ENCODE measurements at regions not wholly inside any gene's neighbourhood (a gene's known extent, or its start where the extent isn't known, plus 50 kb on each side); places are given as distances from the start of the nearest gene placed in this dataset.

- Histone ChIP-seq H3K27me3 (ENCODE audit: control insufficient read depth, insufficient read depth, low read length) (no peaks in the 10 kb centered on the region), H4K20me1 (ENCODE audit: control insufficient read depth, extremely low read depth, insufficient read depth, low read length) (no peaks in the 10 kb centered on the region), H2AFZ (ENCODE audit: low read length) (no peak overlapping the region), H3K36me3 (ENCODE audit: control insufficient read depth, insufficient read depth, low read length) (no peaks in the 10 kb centered on the region), H3K4me1 (ENCODE audit: control insufficient read depth, extremely low read depth, insufficient read depth, low read length) (no peaks in the 10 kb centered on the region), H3K79me2 (ENCODE audit: control insufficient read depth, insufficient read depth, low read length) (no peaks in the 10 kb centered on the region), H3K4me3 (replicated peaks in 1 of 4; ENCODE audit: control extremely low read depth in 1 of 4, insufficient read depth in 1 of 4, low read depth in 3 of 4, low read length in 4 of 4) (no peak overlapping the region), H3K27ac (ENCODE audit: insufficient read depth, low read length) (no peak overlapping the region), H3K9ac (ENCODE audit: insufficient read depth, low read length) (no peak overlapping the region), H3K9me3 (ENCODE audit: control insufficient read depth, insufficient read depth, low read depth, low read length) (no peaks in the 10 kb centered on the region), H3K4me2 (ENCODE audit: extremely low read depth, insufficient read depth, low read length) (no peak overlapping the region)
- TF ChIP-seq EZH2 (IDR thresholded peaks at IDR 0.05; ENCODE audit: low read length, missing control alignments): no peak
- no peak for TF ChIP-seq CTCF (conservative IDR thresholded peaks at IDR 0.05 in 1 of 2, IDR thresholded peaks at IDR 0.05 in 1 of 2; ENCODE audit: low read depth in 1 of 2, low read length in 2 of 2)
- peak in 1 of 2 donors; percentile 50 for DNase-seq (ENCODE audit: low read depth in 2 of 2)
Measured at GRCh38 chrX:22541926-22542325, 269.2 kb downstream of the CBLL2 start.

DNA sequence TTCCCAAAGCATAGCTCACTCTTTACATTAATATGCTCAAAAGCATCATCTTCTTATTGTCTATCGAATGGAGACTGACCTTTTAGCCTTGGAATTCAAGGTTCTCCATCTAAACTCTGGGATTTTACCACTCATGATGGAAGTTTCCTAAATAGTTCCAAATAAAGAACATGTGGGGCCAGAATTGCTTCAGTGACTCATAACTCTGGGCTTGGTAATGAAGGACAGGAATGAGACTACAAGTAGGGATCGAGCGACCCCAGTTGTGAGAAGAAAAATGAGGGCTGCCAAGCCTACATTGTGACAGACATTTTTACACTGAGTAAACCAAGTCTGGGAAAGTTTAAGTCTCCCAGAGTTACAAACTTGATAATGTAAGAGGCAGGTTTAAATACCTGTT is 269.9 kb downstream of the CBLL2 start:
- no peak overlapping the region for H3K27ac ChIP-seq (ENCODE audit: insufficient read depth, low read length)
- H3K36me3 ChIP-seq (ENCODE audit: control insufficient read depth, insufficient read depth, low read length): no peaks in the 10 kb centered on the region
- no peaks in the 10 kb centered on the region for H3K4me1 ChIP-seq (ENCODE audit: control insufficient read depth, extremely low read depth, insufficient read depth, low read length)
- TF ChIP-seq CTCF (conservative IDR thresholded peaks at IDR 0.05 in 1 of 2, IDR thresholded peaks at IDR 0.05 in 1 of 2; ENCODE audit: low read depth in 1 of 2, low read length in 2 of 2) (no peak), EZH2 (IDR thresholded peaks at IDR 0.05; ENCODE audit: low read length, missing control alignments) (no peak)
- no peak overlapping the region for H3K9ac ChIP-seq (ENCODE audit: insufficient read depth, low read length)
- no peaks in the 10 kb centered on the region for H4K20me1 ChIP-seq (ENCODE audit: control insufficient read depth, extremely low read depth, insufficient read depth, low read length)
- H3K79me2 ChIP-seq (ENCODE audit: control insufficient read depth, insufficient read depth, low read length): no peaks in the 10 kb centered on the region
- no peak overlapping the region for H3K4me2 ChIP-seq (ENCODE audit: extremely low read depth, insufficient read depth, low read length)
- H3K4me3 ChIP-seq (replicated peaks in 1 of 4; ENCODE audit: control extremely low read depth in 1 of 4, insufficient read depth in 1 of 4, low read depth in 3 of 4, low read length in 4 of 4): no peak overlapping the region
- no peaks in the 10 kb centered on the region for H3K9me3 ChIP-seq (ENCODE audit: control insufficient read depth, insufficient read depth, low read depth, low read length)
- H2AFZ ChIP-seq (ENCODE audit: low read length): no peak overlapping the region
- no peaks in the 10 kb centered on the region for H3K27me3 ChIP-seq (ENCODE audit: control insufficient read depth, insufficient read depth, low read length)
- DNase-seq (ENCODE audit: low read depth in 2 of 2): peak in 1 of 2 donors; percentile 44

DNA sequence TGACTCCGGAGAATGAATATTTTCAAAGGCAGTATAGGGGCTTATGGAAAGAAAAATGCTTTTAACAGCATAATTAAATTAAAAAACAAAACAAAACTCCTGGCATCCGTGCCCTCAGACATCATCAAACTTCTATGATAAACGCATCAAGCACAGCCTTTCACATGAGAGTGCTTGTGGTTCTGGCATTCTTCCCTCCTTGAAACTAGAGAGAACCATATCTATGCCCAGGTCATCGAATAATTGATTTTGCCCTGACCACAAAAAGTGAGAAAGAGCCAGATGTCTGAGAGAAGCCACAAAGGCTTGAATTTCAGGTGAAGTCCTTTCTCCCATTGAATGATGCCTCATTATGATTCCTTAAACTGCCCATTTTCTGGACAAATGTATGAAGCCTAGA is 286.8 kb downstream of the CBLL2 start:
- Histone ChIP-seq H3K4me3 (replicated peaks in 1 of 4; ENCODE audit: control extremely low read depth in 1 of 4, insufficient read depth in 1 of 4, low read depth in 3 of 4, low read length in 4 of 4) (no peak overlapping the region), H3K4me2 (ENCODE audit: extremely low read depth, insufficient read depth, low read length) (no peak overlapping the region), H3K27ac (ENCODE audit: insufficient read depth, low read length) (no peak overlapping the region), H3K4me1 (ENCODE audit: control insufficient read depth, extremely low read depth, insufficient read depth, low read length) (no peaks in the 10 kb centered on the region), H3K36me3 (ENCODE audit: control insufficient read depth, insufficient read depth, low read length) (no peaks in the 10 kb centered on the region), H3K9ac (ENCODE audit: insufficient read depth, low read length) (no peak overlapping the region), H3K27me3 (ENCODE audit: control insufficient read depth, insufficient read depth, low read length) (no peaks in the 10 kb centered on the region), H3K79me2 (ENCODE audit: control insufficient read depth, insufficient read depth, low read length) (no peaks in the 10 kb centered on the region), H3K9me3 (ENCODE audit: control insufficient read depth, insufficient read depth, low read depth, low read length) (no peaks in the 10 kb centered on the region), H4K20me1 (ENCODE audit: control insufficient read depth, extremely low read depth, insufficient read depth, low read length) (no peaks in the 10 kb centered on the region), H2AFZ (ENCODE audit: low read length) (no peak overlapping the region)
- peak; percentile 53 to 56 for DNase-seq (ENCODE audit: low read depth in 2 of 2)
- TF ChIP-seq CTCF (conservative IDR thresholded peaks at IDR 0.05 in 1 of 2, IDR thresholded peaks at IDR 0.05 in 1 of 2; ENCODE audit: low read depth in 1 of 2, low read length in 2 of 2) (no peak), EZH2 (IDR thresholded peaks at IDR 0.05; ENCODE audit: low read length, missing control alignments) (no peak)

Measured in fibroblast of lung (primary cell).